ENCODE measurements at regions not wholly inside any gene's neighbourhood (a gene's known extent, or its start where the extent isn't known, plus 50 kb on each side); places are given as distances from the start of the nearest gene placed in this dataset.

GRCh38 chr2:155825876-155826275, 506.6 kb downstream of the NR4A2 start:
- no peaks in the 10 kb centered on the region for H3K79me1 ChIP-seq (ENCODE audit: insufficient read depth, low read depth, low read length, poor library complexity, severe bottlenecking)
- WGBS (ENCODE audit: extremely low coverage, insufficient read length, low lambda C conversion rate): no CpG with 5 or more reads among the region's 2 CpGs
- H3K56ac ChIP-seq (ENCODE audit: insufficient read length, low read depth, low read length): no peak overlapping the region
- DNase-seq: no peak
- H3K9me3 ChIP-seq (ENCODE audit: control insufficient read depth, low read depth, low read length): no peaks in the 10 kb centered on the region
- no peak overlapping the region for H4K8ac ChIP-seq (replicated peaks; ENCODE audit: insufficient read length, low read depth, low read length)
- no peak overlapping the region for H3K4me2 ChIP-seq (ENCODE audit: insufficient read depth, insufficient read length, low read length)
- no peak overlapping the region for H2BK12ac ChIP-seq (ENCODE audit: insufficient read length, low read depth, low read length)
- H4K20me1 ChIP-seq (ENCODE audit: control insufficient read depth, insufficient read depth, insufficient read length): no peaks in the 10 kb centered on the region
- Mint-ChIP-seq H3K27me3 (ENCODE audit: low read depth) (no peaks in the 10 kb centered on the region), H3K27ac (no peak overlapping the region), H3K4me1 (no peaks in the 10 kb centered on the region), H3K9me3 (no peaks in the 10 kb centered on the region), H3K4me3 (no peak overlapping the region), H3K36me3 (ENCODE audit: insufficient read depth in 1 of 3, low read depth in 3 of 3) (no peaks in the 10 kb centered on the region)
- no peak overlapping the region for H2BK5ac ChIP-seq (ENCODE audit: insufficient read length, low read length)
- no peak for TF ChIP-seq CTCF (conservative IDR thresholded peaks at IDR 0.05)
- H3K79me2 ChIP-seq (ENCODE audit: insufficient read depth, low read length): no peaks in the 10 kb centered on the region
- H3K4me1 ChIP-seq (ENCODE audit: insufficient read depth, low read length): no peaks in the 10 kb centered on the region
- no peaks in the 10 kb centered on the region for H3K27me3 ChIP-seq (ENCODE audit: insufficient read depth, low read length)
- H4K91ac ChIP-seq (ENCODE audit: insufficient read length, low read depth, low read length): no peak overlapping the region
- no peak overlapping the region for H2AK5ac ChIP-seq (ENCODE audit: insufficient read length, low read length)
- H3K4ac ChIP-seq (ENCODE audit: low read depth, low read length): no peak overlapping the region
- no peak overlapping the region for H3K14ac ChIP-seq (ENCODE audit: insufficient read depth, low read length)
- H3K23me2 ChIP-seq (ENCODE audit: insufficient read length, low read depth, low read length, poor library complexity, severe bottlenecking): no peaks in the 10 kb centered on the region
- H4K5ac ChIP-seq (ENCODE audit: insufficient read length, low read depth, low read length): no peak overlapping the region
- H3K27ac ChIP-seq (ENCODE audit: insufficient read length, low read depth, low read length): no peak overlapping the region
- no peak overlapping the region for H3K23ac ChIP-seq (ENCODE audit: insufficient read length, low read depth, low read length)
- H2BK20ac ChIP-seq (ENCODE audit: low read depth, low read length, poor library complexity, severe bottlenecking): no peak overlapping the region
- no peak overlapping the region for H2BK15ac ChIP-seq (ENCODE audit: low read depth, low read length)
- no peak overlapping the region for H3K18ac ChIP-seq (ENCODE audit: insufficient read length, low read depth, low read length)
- no peak overlapping the region for H2AFZ ChIP-seq (ENCODE audit: low read length)
- H2BK120ac ChIP-seq (ENCODE audit: low read depth, low read length, poor library complexity, severe bottlenecking): no peak overlapping the region
- H3T11ph ChIP-seq (ENCODE audit: low read length): no peak overlapping the region
- H3K9ac ChIP-seq (ENCODE audit: extremely low read depth, insufficient read length, low read length): no peak overlapping the region

Measured in H9 (cell line).